Omental fat pad (tissue), 3 donors: ENCODE measurements at regions not wholly inside any gene's neighbourhood (a gene's known extent, or its start where the extent isn't known, plus 50 kb on each side); places are given as distances from the start of the nearest gene placed in this dataset.

ENCODE experiments used
- ATAC-seq: fragments of 150-250 bp; one replicate; pipeline ENCODE4 v1.9.1; 2016; ENCODE audit warnings: mild to moderate bottlenecking, moderate library complexity; ENCODE audit not compliant: low FRiP score
- DNase-seq: peaks from one replicate; pipeline ENCODE4 v3.0.0-alpha.2; 2019; ENCODE audit warnings: low spot score
- TF ChIP-seq, protein P1 (sequence below), 3 donors: fragments of 450-650 bp; IDR thresholded peaks; one replicate each; pipeline ENCODE4 v1.5.1; 2016 to 2017; ENCODE audit warnings: antibody characterized with exemption in 3 of 3, mild to moderate bottlenecking in 3 of 3, moderate library complexity in 2 of 3

GRCh38 chr1:22245100-22245650 lies 102.3 kb upstream of the WNT4 start:
- ATAC-seq (no peak), DNase-seq (no peak)
- TF ChIP-seq, protein P1, sequence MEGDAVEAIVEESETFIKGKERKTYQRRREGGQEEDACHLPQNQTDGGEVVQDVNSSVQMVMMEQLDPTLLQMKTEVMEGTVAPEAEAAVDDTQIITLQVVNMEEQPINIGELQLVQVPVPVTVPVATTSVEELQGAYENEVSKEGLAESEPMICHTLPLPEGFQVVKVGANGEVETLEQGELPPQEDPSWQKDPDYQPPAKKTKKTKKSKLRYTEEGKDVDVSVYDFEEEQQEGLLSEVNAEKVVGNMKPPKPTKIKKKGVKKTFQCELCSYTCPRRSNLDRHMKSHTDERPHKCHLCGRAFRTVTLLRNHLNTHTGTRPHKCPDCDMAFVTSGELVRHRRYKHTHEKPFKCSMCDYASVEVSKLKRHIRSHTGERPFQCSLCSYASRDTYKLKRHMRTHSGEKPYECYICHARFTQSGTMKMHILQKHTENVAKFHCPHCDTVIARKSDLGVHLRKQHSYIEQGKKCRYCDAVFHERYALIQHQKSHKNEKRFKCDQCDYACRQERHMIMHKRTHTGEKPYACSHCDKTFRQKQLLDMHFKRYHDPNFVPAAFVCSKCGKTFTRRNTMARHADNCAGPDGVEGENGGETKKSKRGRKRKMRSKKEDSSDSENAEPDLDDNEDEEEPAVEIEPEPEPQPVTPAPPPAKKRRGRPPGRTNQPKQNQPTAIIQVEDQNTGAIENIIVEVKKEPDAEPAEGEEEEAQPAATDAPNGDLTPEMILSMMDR (IDR thresholded peaks at IDR 0.05): no peak

DNA sequence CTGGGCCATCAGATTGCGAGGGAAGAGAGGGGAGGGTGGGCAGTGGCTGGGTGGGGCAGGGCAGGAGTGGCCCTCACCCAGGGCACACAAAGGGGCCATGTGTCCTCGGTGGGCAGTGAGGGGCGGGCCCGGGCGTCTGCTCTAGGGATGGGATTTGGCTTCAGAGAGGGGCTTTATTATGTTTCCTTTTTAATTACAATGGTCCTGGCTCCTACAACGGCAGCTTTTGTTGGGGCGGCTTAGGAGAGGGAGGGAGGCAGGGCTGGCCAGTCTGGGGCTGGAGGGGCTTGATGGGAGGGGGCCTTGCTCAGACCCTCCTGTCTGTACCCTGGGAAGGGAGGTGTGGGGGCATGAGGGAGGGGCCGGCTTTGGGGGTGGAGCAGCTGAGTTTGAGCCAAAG lies 102.8 kb upstream of the WNT4 start:
- ATAC-seq (no peak), DNase-seq (no peak)
- TF ChIP-seq, protein P1 (IDR thresholded peaks at IDR 0.05): no peak

DNA sequence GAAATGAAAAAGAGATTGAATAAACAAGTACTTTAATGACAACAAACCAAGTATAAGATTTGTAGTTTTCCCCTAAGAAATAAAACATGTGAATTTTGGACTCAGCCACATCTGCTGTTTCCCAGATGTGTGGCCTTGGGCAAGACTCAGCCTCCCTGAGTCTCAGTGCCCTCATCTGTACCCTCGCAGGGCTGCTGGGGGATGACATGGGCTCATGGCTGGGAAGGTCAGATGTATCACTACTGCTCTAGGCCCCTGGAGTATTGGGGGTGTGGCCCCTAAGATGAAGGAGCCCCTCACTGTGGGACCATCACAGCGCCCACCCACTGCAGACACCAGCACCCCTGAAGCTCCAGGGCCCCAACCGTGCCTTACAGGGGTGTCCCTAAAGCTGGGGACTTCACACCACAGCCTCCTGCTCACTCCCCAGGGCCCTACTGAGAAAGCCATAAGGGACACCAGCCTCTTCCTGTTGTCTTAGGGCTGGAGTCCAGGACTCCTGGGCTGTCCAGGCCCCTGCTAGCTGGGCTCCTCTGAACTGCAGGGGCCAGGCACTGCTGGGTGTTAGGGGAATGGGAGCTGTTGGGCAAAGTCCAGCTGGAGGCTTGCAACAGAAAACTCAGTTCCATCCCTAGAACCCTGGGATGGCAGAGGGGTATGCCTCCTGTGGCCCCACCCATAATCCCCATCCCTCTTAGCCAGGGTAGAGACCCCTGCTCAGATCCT lies 104.0 kb upstream of the WNT4 start:
- no peak for ATAC-seq
- no peak for DNase-seq
- TF ChIP-seq, protein P1 (IDR thresholded peaks at IDR 0.05): no peak

GRCh38 chr1:22247527-22248245 lies 104.8 kb upstream of the WNT4 start:
- ATAC-seq: no peak
- no peak for DNase-seq
- TF ChIP-seq, protein P1 (IDR thresholded peaks at IDR 0.05): no peak

DNA sequence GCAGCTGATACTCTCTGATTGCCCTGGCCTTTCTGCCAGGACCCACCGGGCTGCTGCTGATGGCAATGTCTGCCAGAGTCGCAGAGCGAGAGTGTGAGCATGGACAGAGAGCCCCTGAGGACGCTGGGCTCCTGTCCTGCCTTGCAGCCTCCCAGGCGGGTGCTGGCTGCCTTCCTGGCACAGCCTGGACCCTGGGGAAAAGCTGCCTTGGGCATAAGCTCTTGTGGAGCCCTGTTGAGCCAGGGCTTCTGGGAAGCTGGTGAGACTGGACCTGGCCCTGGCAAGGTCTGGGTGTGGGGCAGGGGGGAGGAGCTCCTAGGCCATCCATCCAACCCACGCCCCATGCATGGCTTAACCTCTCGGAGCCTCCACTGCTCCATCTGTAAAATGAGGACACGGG lies 105.8 kb upstream of the WNT4 start:
- ATAC-seq (no peak), DNase-seq (no peak)
- TF ChIP-seq, protein P1 (IDR thresholded peaks at IDR 0.05): no peak

DNA sequence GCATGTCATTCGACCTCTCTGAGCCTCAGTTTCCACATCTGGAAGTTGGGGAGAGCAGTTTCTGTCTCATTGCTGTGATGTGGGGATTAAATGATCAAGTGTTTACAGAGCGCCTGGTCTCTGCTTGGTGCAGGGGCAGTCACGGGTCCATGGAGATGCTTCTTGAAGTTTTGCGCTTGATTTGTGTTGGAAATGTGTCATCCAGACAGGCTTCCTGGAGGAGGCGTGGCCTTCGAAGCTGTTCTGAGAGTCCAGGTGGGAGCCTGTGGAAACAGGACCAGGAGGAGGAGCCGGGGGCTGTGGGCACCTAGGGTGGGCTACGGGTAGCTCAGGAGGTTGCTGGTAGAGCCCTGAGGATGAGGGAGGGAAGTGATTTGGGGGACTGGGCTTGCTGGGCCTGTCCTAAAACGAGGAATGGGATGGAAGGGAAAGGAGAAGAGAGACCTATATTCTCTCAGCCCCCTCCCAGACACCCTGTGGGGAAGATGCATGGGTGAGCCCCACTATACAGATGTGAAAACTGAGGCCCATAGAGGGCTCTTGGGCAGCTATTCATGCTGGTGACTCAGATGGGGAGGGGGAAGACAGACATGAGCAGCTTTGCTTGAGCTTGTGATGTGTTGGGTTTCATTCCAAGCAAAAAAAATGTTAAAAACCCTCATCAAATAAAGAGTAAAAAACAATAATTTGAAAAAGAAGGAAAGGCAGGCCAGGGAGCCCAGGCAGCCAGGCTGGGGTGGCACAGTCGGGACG lies 107.2 kb upstream of the WNT4 start:
- no peak for ATAC-seq
- TF ChIP-seq, protein P1 (IDR thresholded peaks at IDR 0.05): no peak
- no peak for DNase-seq
